GM13977 (cell line): ENCODE measurements at regions not wholly inside any gene's neighbourhood (a gene's known extent, or its start where the extent isn't known, plus 50 kb on each side); places are given as distances from the start of the nearest gene placed in this dataset.

Source experiments
- DNase-seq: peaks from one replicate; pipeline ENCODE4 v3.0.0; 2012; ENCODE audit warnings: low spot score
- CTCF ChIP-seq: IDR thresholded peaks from 2 replicates; pipeline ENCODE4 v1.5.1; 2012; ENCODE audit warnings: mild to moderate bottlenecking, control low read depth; ENCODE audit not compliant: insufficient read depth; ENCODE audit errors: extremely low read depth, missing control alignments
- in situ Hi-C: fragments of 300-500 bp; cut with MboI; formaldehyde crosslinking; loops from one replicate; pipeline ENCODE4 v1.12.0; 2022; ENCODE audit warnings: low sequenced_read_pairs, low pct_unique_long_range_greater_than_20kb, mixed read lengths, inconsistent platforms; ENCODE audit not compliant: unreplicated experiment

GRCh38 chr12:107242189-107242588, 148.8 kb upstream of the CRY1 start:
- in situ Hi-C loops, result no loop called here
- TF ChIP-seq CTCF, result no peak
- DNase-seq, result no peak

DNA sequence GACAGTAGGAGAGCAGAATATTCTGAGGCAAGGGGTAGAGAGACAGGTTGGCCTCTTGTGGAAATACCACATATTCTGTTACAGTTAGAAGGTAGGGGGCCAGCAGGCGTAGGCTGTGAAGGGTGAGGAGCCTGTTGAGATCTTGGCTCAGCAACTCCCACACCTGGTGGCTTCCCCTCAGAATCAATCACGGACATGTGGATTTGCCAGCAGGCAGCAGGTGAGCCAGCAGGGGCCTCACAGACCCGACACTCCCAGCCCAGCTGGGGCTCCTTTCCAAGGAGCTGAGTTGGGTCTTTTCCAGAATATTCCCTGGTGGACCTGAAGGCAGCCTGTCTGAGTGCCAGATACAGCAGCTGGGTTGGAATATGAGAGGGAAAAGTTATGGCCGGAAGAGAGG, 150.0 kb upstream of the CRY1 start:
- no peak for DNase-seq
- in situ Hi-C loops, result no loop called here

DNA sequence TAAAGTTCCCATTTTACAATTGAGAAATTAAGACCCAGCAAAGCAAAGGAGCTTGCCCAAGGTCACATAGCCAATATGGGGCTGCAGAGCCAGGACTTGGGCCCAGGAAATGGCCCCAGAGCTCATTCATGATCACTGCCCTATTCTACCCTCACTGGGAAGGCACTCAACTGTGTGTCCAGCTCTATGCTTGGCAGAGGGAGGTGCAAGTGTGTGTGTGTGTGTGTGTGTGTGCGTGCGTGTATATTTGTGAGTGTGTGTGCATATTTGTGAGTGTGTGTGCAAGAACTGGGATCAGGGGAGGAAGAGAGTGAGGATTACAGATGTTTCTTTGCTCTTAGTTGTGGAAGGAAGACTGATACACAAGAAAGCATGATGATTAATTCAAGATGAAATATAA, 151.2 kb upstream of the CRY1 start:
- DNase-seq, result no peak
- TF ChIP-seq CTCF, result no peak
- in situ Hi-C loops, result no loop called here

More for the DNA sequence above, 150.0 kb upstream of the CRY1 start:
- TF ChIP-seq CTCF, result no peak

GRCh38 chr12:107247650-107248049, 154.3 kb upstream of the CRY1 start:
- DNase-seq, result no peak
- TF ChIP-seq CTCF, result no peak
- in situ Hi-C loops, result no loop called here

GRCh38 chr12:107248187-107248586, 154.8 kb upstream of the CRY1 start:
- no peak for DNase-seq
- in situ Hi-C loops, result no loop called here
- TF ChIP-seq CTCF, result no peak

DNA sequence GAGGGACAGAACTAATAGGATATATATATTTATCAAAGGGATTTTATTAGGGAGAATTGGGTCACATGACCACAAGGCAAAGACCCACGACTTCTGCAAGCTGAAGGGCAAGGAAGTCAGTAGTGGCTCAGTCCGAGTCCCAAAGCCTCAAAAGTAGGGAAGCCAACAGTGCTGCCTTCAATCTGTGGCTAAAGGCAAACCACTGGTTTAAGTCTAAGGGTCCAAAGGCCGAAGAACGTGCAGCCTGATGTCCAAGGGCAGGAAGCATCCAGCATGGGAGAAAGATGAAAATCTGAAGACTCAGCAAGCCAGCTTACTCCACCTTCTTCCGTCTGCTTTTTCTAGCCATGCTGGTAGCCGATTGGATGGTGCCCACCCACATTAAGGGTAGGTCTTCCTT, 157.9 kb upstream of the CRY1 start:
- DNase-seq, result no peak
- no peak for TF ChIP-seq CTCF
- in situ Hi-C loops, result no loop called here

- no peak for TF ChIP-seq CTCF
- DNase-seq, result no peak
- in situ Hi-C loops, result no loop called here
Observed at GRCh38 chr12:107253361-107253760, 160.0 kb upstream of the CRY1 start.
